B cell (primary cell): ENCODE measurements at regions not wholly inside any gene's neighbourhood (a gene's known extent, or its start where the extent isn't known, plus 50 kb on each side); places are given as distances from the start of the nearest gene placed in this dataset.
"Not testable (repeated sequence)": the region's sequence is repeated elsewhere in the genome, so short reads cannot be mapped to it uniquely, and the experiment has no call there.

Experiments used
- ATAC-seq: fragments of 200-7000 bp; cut with Tn5 transposase; one replicate; pipeline ENCODE4 v1.10.0; 2021; ENCODE audit warnings: low read depth, mild to moderate bottlenecking, moderate number of reproducible peaks, moderate library complexity
- CTCF ChIA-PET: fragments of 350-600 bp; sonication (Branson Sonifier 250); formaldehyde crosslinking; loops from one replicate; lab custom pipeline; 2021; ENCODE audit warnings: antibody characterized with exemption, inconsistent platforms; lab: Charles Lee
- POLR2A ChIA-PET: fragments of 350-600 bp; sonication (Branson Sonifier 250); formaldehyde crosslinking; loops from one replicate; lab custom pipeline; 2021; ENCODE audit warnings: antibody characterized with exemption; lab: Charles Lee
- DNase-seq: peaks from one replicate; pipeline ENCODE4 v3.0.0; 2013
- H2AFZ ChIP-seq: 2 replicates; pipeline ENCODE4 v1.6.1; 2012; ENCODE audit warnings: mild to moderate bottlenecking, low read depth, low read length; ENCODE audit not compliant: insufficient read depth, poor library complexity, severe bottlenecking
- H3K27ac ChIP-seq, 2 donors: 1 replicate in 1 of 2; 2 replicates in 1 of 2; pipeline ENCODE4 v1.5.1; 2012 to 2013; ENCODE audit warnings: low read length in 2 of 2, mild to moderate bottlenecking in 2 of 2, moderate library complexity in 1 of 2
- H3K27me3 ChIP-seq, 4 experiments: fragments of 200-600 bp in 1 of 4; sonication (generic) in 1 of 4; replicated peaks in 1 of 4; 1 replicate in 2 of 4; 2 replicates in 2 of 4; pipeline versions ENCODE4 v1.6.1 to v1.7.0; 2013 to 2016; ENCODE audit warnings: low read length in 3 of 4, mild to moderate bottlenecking in 2 of 4, mixed read lengths in 1 of 4, moderate library complexity in 1 of 4; ENCODE audit not compliant: insufficient read depth in 4 of 4, control insufficient read depth in 3 of 4; ENCODE audit errors: control extremely low read depth in 1 of 4
- H3K36me3 ChIP-seq, 2 experiments: replicated peaks in 1 of 2; 1 replicate in 1 of 2; 2 replicates in 1 of 2; pipeline versions ENCODE4 v1.6.1 to v1.7.1; 2013; ENCODE audit warnings: low read length in 1 of 2; ENCODE audit not compliant: insufficient read depth in 2 of 2, control insufficient read depth in 1 of 2; ENCODE audit errors: control extremely low read depth in 1 of 2, extremely low read depth in 1 of 2
- H3K4me1 ChIP-seq, 2 donors: fragments of 200-600 bp in 1 of 2; sonication (generic) in 1 of 2; 1 replicate in 1 of 2; 2 replicates in 1 of 2; pipeline versions ENCODE4 v1.5.1 to v1.6.1; 2013 to 2017; ENCODE audit warnings: low read length in 2 of 2; ENCODE audit not compliant: control insufficient read depth in 2 of 2, insufficient read depth in 2 of 2
- H3K4me2 ChIP-seq: replicated peaks from 2 replicates; pipeline ENCODE3; 2012; ENCODE audit warnings: mild to moderate bottlenecking, low read depth, low read length; ENCODE audit not compliant: poor library complexity, severe bottlenecking
- H3K4me3 ChIP-seq, 5 experiments: fragments of 200-600 bp in 1 of 5; sonication (generic) in 1 of 5; 1 replicate in 3 of 5; 2 replicates in 2 of 5; pipeline versions ENCODE4 v1.5.1 to v1.7.0; 2011 to 2016; ENCODE audit warnings: low read length in 4 of 5, mild to moderate bottlenecking in 4 of 5, low read depth in 2 of 5, control low read depth in 1 of 5, moderate library complexity in 1 of 5; ENCODE audit not compliant: insufficient read depth in 1 of 5; ENCODE audit errors: control extremely low read depth in 1 of 5, extremely low read depth in 1 of 5
- H3K79me2 ChIP-seq: fragments of 200-600 bp; sonication (generic); one replicate; pipeline ENCODE4 v1.6.0; 2016; ENCODE audit warnings: low read length; ENCODE audit not compliant: control insufficient read depth, insufficient read depth
- H3K9ac ChIP-seq: fragments of 200-600 bp; sonication (generic); 2 replicates; pipeline ENCODE4 v1.6.1; 2017; ENCODE audit warnings: mild to moderate bottlenecking, low read length, moderate library complexity
- H3K9me3 ChIP-seq, 3 donors: one replicate each; pipeline versions ENCODE4 v1.6.1 to v1.7.1; 2013; ENCODE audit warnings: low read length in 2 of 3; ENCODE audit not compliant: control insufficient read depth in 2 of 3, insufficient read depth in 1 of 3; ENCODE audit errors: control extremely low read depth in 1 of 3
- H4K20me1 ChIP-seq: 2 replicates; pipeline ENCODE4 v1.6.0; 2012; ENCODE audit warnings: mild to moderate bottlenecking, low read length; ENCODE audit not compliant: insufficient read depth, control insufficient read depth, poor library complexity, severe bottlenecking
- H3K27ac Mint-ChIP-seq: one replicate; pipeline ENCODE4 v1.8.0; 2021; ENCODE audit warnings: mixed read lengths
- H3K27me3 Mint-ChIP-seq: one replicate; pipeline ENCODE4 v1.8.0; 2021; ENCODE audit warnings: mixed read lengths
- H3K4me1 Mint-ChIP-seq: one replicate; pipeline ENCODE4 v1.8.0; 2021; ENCODE audit warnings: mixed read lengths
- H3K4me3 Mint-ChIP-seq: one replicate; pipeline ENCODE4 v1.8.0; 2021; ENCODE audit warnings: mixed read lengths
- H3K9me3 Mint-ChIP-seq: one replicate; pipeline ENCODE4 v1.8.0; 2022; ENCODE audit warnings: mixed read lengths; ENCODE audit not compliant: insufficient read depth
- CTCF ChIP-seq: fragments of 200-600 bp; IDR thresholded peaks from one replicate; pipeline ENCODE4 v1.8.0; 2022; ENCODE audit warnings: antibody characterized with exemption, mild to moderate bottlenecking
- EZH2 ChIP-seq: IDR thresholded peaks from 2 replicates; pipeline ENCODE4 v1.6.1; 2012; ENCODE audit warnings: borderline replicate concordance, low read depth, mild to moderate bottlenecking, moderate library complexity, low read length; ENCODE audit not compliant: insufficient read depth, poor library complexity, severe bottlenecking
- WGBS: methylation state at CpG from one replicate; pipeline ENCODE4 v1.1.5; 2013; ENCODE audit warnings: missing lambda C conversion rate; ENCODE audit not compliant: insufficient coverage; 5-methylcytosine and 5-hydroxymethylcytosine counted together
- intact Hi-C: fragments of 100-400 bp; cut with micrococcal nuclease; formaldehyde crosslinking; loops from one replicate; pipeline ENCODE4 v1.10.0; 2022

GRCh38 chr17:27091043-27091497 lies 202.8 kb upstream of the WSB1 start:
- no peak overlapping the region for H2AFZ ChIP-seq
- WGBS, result 94% methylated on average over 9 of the region's 11 CpGs
- Mint-ChIP-seq H3K27me3 (peaks cover 30% of the 10 kb centered on the region), H3K4me1 (no peaks in the 10 kb centered on the region), H3K9me3 (no peaks in the 10 kb centered on the region), H3K4me3 (no peak overlapping the region), H3K27ac (no peak overlapping the region)
- no peaks in the 10 kb centered on the region for H3K36me3 ChIP-seq
- no peak overlapping the region for H3K4me3 ChIP-seq
- TF ChIP-seq CTCF (no peak), EZH2 (no peak)
- H3K27me3 ChIP-seq, result no peaks in the 10 kb centered on the region
- no peak overlapping the region for H3K4me2 ChIP-seq
- no peak overlapping the region for H3K9ac ChIP-seq
- ATAC-seq, result no peak
- no peak for DNase-seq
- intact Hi-C loops, result no loop called here
- no peaks in the 10 kb centered on the region for H3K79me2 ChIP-seq
- ChIA-PET CTCF (no interaction called here), POLR2A (no interaction called here)
- no peak overlapping the region for H3K27ac ChIP-seq
- H3K4me1 ChIP-seq, result no peaks in the 10 kb centered on the region
- H3K9me3 ChIP-seq, result peaks cover 0 to 7% (median 0%) of the 10 kb centered on the region in 3 donors
- no peaks in the 10 kb centered on the region for H4K20me1 ChIP-seq

GRCh38 chr17:27094179-27094578 lies 199.7 kb upstream of the WSB1 start:
- H3K27ac Mint-ChIP-seq, H3K9me3 ChIP-seq, H3K36me3 ChIP-seq, H2AFZ ChIP-seq, DNase-seq, H4K20me1 ChIP-seq, H3K4me1 Mint-ChIP-seq, H3K4me3 Mint-ChIP-seq, H3K27me3 ChIP-seq, ATAC-seq, H3K9me3 Mint-ChIP-seq, POLR2A ChIA-PET, H3K4me3 ChIP-seq, H3K27ac ChIP-seq, CTCF ChIA-PET, H3K9ac ChIP-seq, intact Hi-C loops, H3K79me2 ChIP-seq, H3K4me2 ChIP-seq, H3K4me1 ChIP-seq: not testable (repeated sequence)
- H3K27me3 Mint-ChIP-seq, result peaks cover 31% of the 10 kb centered on the region
- WGBS, result no CpG with 5 or more reads among the region's 1 CpG

DNA sequence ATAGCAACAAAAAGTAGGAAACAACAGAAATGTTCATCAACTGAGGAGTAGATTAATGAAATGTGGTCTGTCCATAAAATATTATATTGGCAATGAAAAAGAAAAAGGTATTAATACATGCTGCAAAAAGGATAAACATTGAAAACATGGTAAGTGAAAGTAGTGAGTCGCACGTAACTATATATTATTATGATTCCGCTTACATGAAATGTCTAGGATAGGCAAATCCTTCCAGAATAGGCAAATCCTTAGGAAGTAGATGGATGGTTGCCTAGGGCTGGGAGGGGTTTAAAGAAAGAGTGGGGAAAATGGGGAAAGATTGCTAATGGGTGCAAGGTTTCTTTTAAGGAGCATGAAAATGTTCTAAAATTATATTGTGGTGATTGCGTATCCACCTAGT lies 198.1 kb upstream of the WSB1 start:
- H3K79me2 ChIP-seq, H3K9ac ChIP-seq, H4K20me1 ChIP-seq, H3K4me3 ChIP-seq, H3K9me3 ChIP-seq, H3K9me3 Mint-ChIP-seq, CTCF ChIA-PET, H2AFZ ChIP-seq, DNase-seq, H3K4me3 Mint-ChIP-seq, intact Hi-C loops, H3K4me1 ChIP-seq, ATAC-seq, H3K36me3 ChIP-seq, H3K4me1 Mint-ChIP-seq, H3K27me3 ChIP-seq, POLR2A ChIA-PET, H3K4me2 ChIP-seq, H3K27ac ChIP-seq, H3K27ac Mint-ChIP-seq: not testable (repeated sequence)
- WGBS, result 100% methylated on average over 3 of the region's 4 CpGs
- peaks cover 23% of the 10 kb centered on the region for H3K27me3 Mint-ChIP-seq
